ENCODE measurements at regions not wholly inside any gene's neighbourhood (a gene's known extent, or its start where the extent isn't known, plus 50 kb on each side); places are given as distances from the start of the nearest gene placed in this dataset.

- peak; percentile 29 for DNase-seq
Measured at GRCh38 chr6:81808851-81809570, 56.5 kb upstream of the TENT5A start.

- DNase-seq, result no peak
Measured at GRCh38 chr6:81806793-81807565, 54.5 kb upstream of the TENT5A start.

- DNase-seq, result no peak
Measured at GRCh38 chr6:81802356-81802755, 49.9 kb upstream of the TENT5A start.
